ENCODE measurements at regions not wholly inside any gene's neighbourhood (a gene's known extent, or its start where the extent isn't known, plus 50 kb on each side); places are given as distances from the start of the nearest gene placed in this dataset.
A peak's percentile ranks its signal among the peaks of the same experiment; 100 is the strongest.

GRCh38 chr2:161061786-161062185 is 98.4 kb upstream of the TANK start:
- peaks cover 16% of the 10 kb centered on the region for H3K4me1 ChIP-seq
- no peaks in the 10 kb centered on the region for H3K27me3 ChIP-seq
- H3K9me3 ChIP-seq, result no peaks in the 10 kb centered on the region
- no peaks in the 10 kb centered on the region for H3K36me3 ChIP-seq
- no peak overlapping the region for H3K27ac ChIP-seq
- H3K4me3 ChIP-seq, result no peak overlapping the region
- WGBS, result 91% methylated on average over 4 of the region's 4 CpGs
- no peak for DNase-seq (ENCODE audit: low spot score in 2 of 2)
- TF ChIP-seq POLR2AphosphoS5 (IDR thresholded peaks at IDR 0.05), result no peak
- no peak for TF ChIP-seq POLR2A (IDR thresholded peaks at IDR 0.05)
- TF ChIP-seq EP300 (IDR thresholded peaks at IDR 0.05), result no peak
- TF ChIP-seq, protein P1, sequence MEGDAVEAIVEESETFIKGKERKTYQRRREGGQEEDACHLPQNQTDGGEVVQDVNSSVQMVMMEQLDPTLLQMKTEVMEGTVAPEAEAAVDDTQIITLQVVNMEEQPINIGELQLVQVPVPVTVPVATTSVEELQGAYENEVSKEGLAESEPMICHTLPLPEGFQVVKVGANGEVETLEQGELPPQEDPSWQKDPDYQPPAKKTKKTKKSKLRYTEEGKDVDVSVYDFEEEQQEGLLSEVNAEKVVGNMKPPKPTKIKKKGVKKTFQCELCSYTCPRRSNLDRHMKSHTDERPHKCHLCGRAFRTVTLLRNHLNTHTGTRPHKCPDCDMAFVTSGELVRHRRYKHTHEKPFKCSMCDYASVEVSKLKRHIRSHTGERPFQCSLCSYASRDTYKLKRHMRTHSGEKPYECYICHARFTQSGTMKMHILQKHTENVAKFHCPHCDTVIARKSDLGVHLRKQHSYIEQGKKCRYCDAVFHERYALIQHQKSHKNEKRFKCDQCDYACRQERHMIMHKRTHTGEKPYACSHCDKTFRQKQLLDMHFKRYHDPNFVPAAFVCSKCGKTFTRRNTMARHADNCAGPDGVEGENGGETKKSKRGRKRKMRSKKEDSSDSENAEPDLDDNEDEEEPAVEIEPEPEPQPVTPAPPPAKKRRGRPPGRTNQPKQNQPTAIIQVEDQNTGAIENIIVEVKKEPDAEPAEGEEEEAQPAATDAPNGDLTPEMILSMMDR (IDR thresholded peaks at IDR 0.05), result no peak

DNA sequence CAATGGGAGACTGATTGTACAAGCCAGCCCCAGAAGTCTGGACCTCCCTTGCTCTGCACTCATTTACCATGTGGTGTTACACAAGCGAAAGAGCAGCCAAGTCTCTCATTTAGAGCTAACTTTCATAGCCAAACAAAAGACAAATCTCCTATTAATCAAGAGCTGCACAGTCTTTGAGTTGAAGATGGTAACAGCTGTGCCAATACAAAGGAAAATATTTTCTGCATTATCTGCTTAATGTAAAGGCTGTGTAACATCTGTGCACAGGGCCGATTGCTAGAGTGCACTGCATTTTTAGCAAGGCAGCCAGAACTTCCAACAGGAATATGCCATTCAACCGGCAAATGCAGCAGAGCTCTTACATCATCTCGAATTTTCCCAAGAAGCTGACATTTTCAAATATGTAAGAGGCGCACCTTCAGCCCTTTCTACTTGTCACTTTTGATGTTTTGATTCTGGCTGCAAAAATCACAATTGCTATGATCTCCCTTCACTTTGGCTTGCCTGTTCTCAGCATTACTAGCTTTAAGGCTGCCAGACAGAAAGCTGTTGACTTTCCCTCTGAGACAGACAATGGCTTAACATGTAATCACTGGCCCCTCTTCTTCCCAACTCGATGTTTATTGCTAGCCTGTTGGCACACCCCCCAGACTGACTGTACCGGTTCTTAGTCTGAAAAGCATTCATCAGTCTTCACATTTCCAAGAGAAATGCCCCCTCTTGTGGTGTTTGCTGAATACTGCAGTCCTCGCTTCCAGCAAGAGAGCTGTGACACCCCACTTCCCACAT is 96.9 kb upstream of the TANK start:
- TF ChIP-seq POLR2A (IDR thresholded peaks at IDR 0.05) (no peak), EP300 (IDR thresholded peaks at IDR 0.05) (no peak), POLR2AphosphoS5 (IDR thresholded peaks at IDR 0.05) (no peak)
- TF ChIP-seq, protein P1 (IDR thresholded peaks at IDR 0.05), result peak; percentile 84 to 90
- DNase-seq (ENCODE audit: low spot score in 2 of 2), result peak; percentile 88
- Histone ChIP-seq H3K27ac (peak overlapping the region; percentile 5), H3K36me3 (no peaks in the 10 kb centered on the region), H3K4me1 (peaks cover 18% of the 10 kb centered on the region), H3K4me3 (no peak overlapping the region), H3K9me3 (no peaks in the 10 kb centered on the region), H3K27me3 (no peaks in the 10 kb centered on the region)
- WGBS, result 26% methylated on average over 8 of the region's 8 CpGs

DNA sequence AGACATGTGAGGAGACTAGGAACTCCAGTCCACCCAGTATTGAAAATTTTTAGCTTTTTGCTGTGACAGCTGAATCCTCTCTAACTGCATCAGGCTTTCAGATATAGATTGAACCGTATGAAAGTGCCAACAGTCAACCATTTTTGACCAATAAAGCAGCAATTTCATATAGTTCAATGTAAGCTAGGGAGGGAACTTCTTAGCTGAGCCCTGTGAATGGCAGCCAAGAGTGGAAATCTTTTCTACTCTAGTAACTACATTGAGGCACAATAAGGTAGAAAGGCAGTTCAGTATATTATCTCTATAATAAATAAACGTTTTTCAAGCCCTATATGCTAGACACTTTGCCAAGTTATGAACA is 96.3 kb upstream of the TANK start:
- no peak overlapping the region for H3K4me3 ChIP-seq
- DNase-seq (ENCODE audit: low spot score in 2 of 2), result no peak
- WGBS, result 15% methylated on average over 2 of the region's 2 CpGs
- TF ChIP-seq POLR2A (IDR thresholded peaks at IDR 0.05) (no peak), POLR2AphosphoS5 (IDR thresholded peaks at IDR 0.05) (no peak), EP300 (IDR thresholded peaks at IDR 0.05) (no peak)
- TF ChIP-seq, protein P1 (IDR thresholded peaks at IDR 0.05), result no peak
- H3K9me3 ChIP-seq, result no peaks in the 10 kb centered on the region
- no peaks in the 10 kb centered on the region for H3K27me3 ChIP-seq
- H3K27ac ChIP-seq, result no peak overlapping the region
- peaks cover 18% of the 10 kb centered on the region for H3K4me1 ChIP-seq
- H3K36me3 ChIP-seq, result no peaks in the 10 kb centered on the region

- DNase-seq (ENCODE audit: low spot score in 2 of 2), result no peak
- TF ChIP-seq, protein P1 (IDR thresholded peaks at IDR 0.05), result no peak
- Histone ChIP-seq H3K4me3 (no peak overlapping the region), H3K4me1 (peaks cover 15% of the 10 kb centered on the region), H3K27me3 (no peaks in the 10 kb centered on the region), H3K27ac (no peak overlapping the region), H3K9me3 (no peaks in the 10 kb centered on the region), H3K36me3 (no peaks in the 10 kb centered on the region)
- WGBS, result 66% methylated on average over 3 of the region's 3 CpGs
These were observed 92.3 kb upstream of the TANK start for GRCh38 chr2:161067846-161068350.

DNA sequence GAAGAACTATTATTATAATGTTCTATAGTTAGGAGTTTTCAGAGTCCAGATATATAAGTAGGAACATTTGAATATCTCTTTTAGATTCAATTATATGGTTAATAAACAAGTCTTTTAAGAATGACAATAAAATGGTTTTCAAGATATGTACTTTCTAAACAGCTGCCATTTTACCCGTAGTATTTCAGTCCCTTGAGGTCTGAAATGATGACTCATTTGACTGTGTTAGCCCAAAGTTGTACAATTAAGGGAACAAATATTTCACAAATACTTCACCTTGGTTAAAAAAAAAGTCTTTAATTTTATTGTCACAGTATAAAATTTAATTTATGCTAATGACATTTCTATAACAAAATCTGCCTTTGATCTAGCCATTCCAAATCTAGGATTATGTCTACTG is 91.6 kb upstream of the TANK start:
- Histone ChIP-seq H3K27me3 (no peaks in the 10 kb centered on the region), H3K4me1 (peaks cover 8% of the 10 kb centered on the region), H3K4me3 (no peak overlapping the region), H3K36me3 (no peaks in the 10 kb centered on the region), H3K9me3 (no peaks in the 10 kb centered on the region), H3K27ac (no peak overlapping the region)
- 20% methylated on average over 1 of the region's 1 CpG for WGBS
- TF ChIP-seq, protein P1 (IDR thresholded peaks at IDR 0.05), result no peak
- TF ChIP-seq POLR2AphosphoS5 (IDR thresholded peaks at IDR 0.05) (no peak), POLR2A (IDR thresholded peaks at IDR 0.05) (no peak), EP300 (IDR thresholded peaks at IDR 0.05) (no peak)
- DNase-seq (ENCODE audit: low spot score in 2 of 2), result no peak
